ENCODE measurements at regions not wholly inside any gene's neighbourhood (a gene's known extent, or its start where the extent isn't known, plus 50 kb on each side); places are given as distances from the start of the nearest gene placed in this dataset.

DNA sequence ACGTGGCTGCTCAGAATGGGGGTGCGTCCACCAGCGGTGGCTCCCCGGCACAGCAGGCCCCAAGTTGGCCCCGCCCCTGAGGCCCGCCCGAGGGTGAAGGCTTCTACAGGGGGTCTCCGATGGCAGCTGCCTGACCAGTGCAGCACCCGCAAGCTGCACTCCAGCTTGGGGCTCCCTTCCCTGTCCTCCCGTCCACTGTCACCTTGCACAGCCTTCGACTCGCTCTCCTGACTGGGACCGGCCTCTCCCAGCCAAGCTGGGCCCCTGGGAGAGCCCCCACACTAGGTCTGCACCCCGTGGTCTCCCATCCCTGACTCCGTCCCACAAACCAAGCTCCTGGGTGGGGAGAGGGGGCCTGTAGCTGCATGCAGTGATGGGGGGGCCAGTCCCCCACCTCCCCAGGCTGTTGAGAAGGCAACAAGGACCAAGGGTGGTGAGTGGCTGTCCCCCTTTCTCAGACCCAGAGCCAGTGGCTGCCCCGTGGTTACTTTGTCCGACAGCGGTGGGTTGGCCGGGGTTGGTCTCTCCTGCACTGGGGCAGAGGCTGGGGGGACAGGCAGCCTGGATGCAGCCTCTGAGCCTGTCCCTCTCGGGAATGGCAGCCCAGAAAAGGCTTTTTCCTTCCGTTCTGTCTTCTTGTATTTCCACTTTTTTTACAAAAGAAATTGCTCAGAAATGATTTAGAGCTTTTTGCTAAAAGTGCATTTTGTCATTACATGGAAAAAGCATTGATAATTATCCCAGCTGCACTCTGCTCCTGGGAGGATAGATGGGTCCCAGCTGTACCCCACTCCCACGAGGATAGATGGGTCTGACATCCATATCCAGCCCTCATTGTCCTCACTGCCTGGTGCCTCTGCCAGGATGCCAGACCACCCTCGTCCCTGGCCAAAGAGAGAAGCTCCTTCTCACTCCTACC is 217.0 kb downstream of the KIF26A start:
- no peak for DNase-seq (ENCODE audit: extremely low read depth in 1 of 2, low read depth in 1 of 2)

DNA sequence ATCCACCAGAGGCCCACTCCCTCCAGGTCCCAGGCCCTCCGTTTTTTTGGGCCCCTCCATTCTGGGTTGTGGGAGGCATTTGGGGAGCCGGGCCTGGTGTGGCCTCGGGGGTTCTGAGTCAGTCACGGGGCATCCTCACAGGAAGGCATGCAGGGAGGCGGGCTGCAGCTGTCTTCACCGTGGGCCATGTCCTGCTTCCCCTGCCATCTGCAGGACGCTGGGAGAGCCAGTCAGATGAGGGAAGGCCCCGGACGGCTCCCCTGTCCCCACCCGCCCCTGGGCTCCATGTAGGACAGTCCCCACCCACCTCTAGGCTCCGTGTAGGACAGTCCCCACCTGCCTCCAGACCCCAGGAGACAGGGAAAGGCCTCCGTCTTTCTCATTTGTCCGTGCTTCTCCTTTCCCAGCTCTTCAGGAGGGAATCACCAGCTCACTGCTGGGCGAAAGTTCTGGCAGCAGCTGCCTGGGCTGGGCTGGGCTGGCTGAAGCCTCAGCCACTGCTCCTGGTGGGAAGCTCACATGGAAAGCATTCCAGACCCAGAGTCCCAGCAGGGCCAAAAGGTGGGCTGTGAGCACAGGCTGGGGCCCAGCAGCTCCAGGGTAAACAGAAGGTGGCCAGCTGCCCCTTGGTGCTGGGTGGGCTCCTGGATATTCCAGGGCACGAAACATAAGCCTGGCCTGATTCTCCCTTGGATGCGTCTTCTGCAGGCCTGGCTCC is 217.8 kb downstream of the KIF26A start:
- no peak for DNase-seq (ENCODE audit: extremely low read depth in 1 of 2, low read depth in 1 of 2)

DNA sequence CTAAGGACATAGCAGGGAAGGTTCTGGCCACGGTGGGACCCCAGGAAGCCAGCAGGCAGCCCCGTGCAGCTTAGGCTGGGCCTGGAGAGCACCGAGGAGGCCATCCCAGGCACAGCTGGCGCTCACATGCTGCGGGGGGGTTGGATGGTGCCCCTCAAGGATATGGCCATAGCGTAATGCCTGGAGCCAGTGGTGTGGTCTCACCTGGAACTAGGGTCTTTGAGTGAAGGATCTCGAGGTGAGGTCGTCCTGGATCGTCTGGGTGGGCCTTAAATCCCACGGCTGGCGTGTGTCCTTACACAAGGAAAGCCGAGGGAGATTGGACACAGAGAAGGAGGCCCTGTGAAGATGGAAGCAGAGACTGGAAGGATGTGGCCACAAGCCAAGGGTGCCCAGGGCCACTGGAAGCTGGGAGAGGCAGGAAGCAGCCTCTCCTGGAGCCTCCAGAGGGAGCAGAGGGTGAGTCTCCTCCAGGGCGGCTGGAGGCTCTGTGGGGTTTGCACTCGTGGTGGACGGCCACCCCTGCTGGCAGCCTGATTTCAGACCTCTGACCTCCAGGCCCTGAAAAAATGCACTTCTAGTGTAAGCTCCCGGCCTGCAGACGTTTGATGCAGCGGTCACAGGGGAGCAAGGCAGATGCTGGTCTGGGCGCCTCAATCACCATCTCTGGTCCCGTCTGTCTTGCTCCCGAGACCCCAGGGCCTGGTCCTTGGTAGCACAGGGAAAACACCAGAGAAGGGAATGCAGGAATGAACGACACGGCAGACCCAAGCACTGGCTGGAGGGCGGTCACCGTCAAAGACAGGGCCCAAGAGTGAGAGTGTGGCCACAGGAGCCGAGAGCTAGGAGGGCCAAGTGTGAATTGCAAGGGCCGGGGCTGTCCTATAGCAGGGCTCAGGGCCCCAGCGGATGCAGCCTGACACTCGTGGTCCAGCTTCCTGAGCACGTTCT is 218.6 kb downstream of the KIF26A start:
- DNase-seq (ENCODE audit: extremely low read depth in 1 of 2, low read depth in 1 of 2): no peak

DNA sequence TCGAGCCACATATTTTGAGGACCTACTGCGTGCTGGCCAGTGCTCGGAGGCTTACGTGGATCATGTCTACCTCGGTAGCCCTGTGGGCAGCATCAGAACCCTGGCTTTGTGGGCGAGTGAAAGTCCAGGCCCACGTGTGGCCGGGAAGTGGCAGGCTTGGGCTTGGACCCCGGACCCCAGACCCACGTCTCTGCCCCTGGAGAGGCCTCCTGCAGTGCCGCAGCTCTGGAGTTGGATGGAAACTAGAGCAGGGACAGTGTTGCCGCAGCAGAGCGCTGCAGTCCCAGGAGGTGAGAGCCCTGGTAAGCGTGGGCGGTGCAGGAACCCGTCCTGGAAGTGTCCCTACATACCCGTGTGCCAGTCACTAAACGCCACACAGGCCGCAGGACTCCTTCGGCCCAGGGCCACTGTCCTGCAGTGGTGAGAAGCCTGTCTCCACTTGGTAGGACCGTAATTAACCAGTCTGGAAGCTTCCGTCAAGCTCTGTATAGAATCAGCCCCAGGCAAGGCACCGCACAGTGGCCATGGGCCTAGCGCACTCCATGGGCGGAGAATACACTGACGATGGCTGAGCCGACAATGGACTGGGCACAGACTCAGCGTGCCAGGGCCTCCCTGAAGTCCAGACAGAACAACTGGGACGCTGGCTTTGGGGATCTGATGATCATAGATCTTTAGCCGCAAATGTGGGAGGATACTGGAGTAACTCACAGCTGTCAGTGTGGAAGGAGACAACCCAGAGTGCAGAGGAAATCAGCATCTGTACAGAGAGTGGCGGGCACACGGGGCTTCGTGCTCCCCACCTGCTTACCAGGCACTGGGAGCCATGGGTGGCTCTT is 219.5 kb downstream of the KIF26A start:
- no peak for DNase-seq (ENCODE audit: extremely low read depth in 1 of 2, low read depth in 1 of 2)

DNA sequence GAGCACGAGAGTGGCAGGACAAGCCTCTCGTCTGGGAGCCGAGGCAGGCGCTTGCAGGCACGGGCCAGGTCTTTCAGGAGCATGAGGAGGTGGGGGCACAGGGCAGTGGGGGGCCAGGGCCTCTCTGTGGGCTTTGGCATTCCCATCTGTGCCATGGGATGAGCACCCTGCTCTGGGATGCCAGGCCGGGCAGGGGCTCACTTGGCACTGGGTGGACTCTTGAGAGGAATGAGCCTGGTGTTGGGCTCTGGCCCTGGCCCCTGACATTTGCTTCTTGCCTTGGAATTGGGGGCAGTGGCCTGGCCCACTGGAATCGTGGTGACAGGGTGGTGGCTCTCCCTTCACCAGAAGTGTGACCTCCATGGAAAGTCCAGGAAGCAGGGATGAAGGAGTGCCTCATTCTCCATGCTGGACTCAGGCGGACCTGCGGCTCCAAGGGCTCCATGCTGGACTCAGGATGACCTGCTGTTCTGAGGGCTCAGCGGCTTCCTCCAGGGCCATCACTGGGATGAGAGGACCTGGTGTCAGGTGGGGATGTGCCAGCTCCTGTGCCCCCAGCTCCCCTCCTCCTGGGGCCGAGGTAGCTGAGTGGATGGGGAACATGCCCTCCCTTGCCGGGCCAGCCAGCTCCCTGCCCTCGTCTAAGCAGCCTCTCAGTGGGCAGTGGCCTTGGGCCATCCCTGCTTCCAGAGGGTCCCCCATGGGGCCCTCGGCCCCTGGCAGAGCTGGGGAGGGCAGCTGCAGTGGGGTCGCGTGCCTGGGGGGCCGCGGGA is 220.3 kb downstream of the KIF26A start:
- DNase-seq (ENCODE audit: extremely low read depth in 1 of 2, low read depth in 1 of 2): no peak

DNA sequence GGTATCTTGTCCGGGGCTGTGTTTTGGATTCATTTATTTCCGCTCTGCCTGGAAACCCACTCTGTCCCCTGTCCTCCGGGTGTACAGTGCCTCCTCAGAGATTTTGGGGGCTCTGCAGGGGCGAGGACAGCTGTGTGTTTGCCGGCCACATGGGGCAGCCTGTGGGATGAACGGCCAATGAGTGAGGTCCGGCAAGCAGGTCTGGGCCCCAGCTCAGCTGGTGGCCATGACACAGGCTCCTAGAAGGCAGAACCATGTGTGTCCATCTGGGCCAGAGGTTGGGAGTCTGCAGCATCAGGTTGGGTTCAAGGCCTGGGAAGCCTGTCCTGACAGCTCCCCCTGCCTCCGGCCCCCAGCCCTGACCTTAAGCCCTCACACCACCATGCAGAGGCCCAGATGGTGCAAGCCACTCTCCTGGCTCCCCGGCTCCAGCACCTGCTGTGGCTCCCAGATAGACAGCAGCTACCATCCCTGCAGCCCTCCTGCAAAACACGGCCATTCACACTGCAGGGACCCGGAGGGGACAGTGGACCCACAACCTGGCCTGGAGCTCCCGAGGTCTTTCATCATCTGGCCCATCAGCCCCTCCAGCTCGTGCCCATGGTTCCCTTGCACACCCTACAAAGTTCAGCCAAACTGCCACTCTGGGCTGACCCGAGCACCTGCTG is 220.1 kb upstream of the C14orf180 start:
- no peak for DNase-seq (ENCODE audit: extremely low read depth in 1 of 2, low read depth in 1 of 2)

DNA sequence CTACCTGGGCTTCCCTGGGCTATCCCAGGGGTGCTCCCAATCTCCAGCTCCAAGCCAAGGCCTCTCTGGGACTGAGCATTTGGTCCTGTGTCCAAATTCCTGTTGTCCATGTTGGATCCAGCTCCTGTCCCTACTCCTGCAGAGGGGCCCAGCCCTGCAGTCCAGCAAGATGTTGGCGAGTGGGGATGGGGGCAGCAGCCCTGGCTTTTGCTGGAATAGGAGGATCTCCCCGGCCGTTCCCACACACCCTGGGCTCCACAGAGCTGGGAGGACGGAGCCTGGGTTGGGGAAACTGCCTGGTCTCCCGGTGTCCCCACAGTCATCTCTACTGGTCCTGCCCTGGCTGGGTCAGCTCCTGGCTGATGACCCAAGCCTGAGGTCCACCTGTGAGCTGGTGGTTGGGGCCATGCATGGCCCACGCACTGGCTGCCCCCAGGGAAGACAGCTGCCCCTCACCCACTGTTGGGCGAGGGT is 219.6 kb upstream of the C14orf180 start:
- DNase-seq (ENCODE audit: extremely low read depth in 1 of 2, low read depth in 1 of 2): no peak

DNA sequence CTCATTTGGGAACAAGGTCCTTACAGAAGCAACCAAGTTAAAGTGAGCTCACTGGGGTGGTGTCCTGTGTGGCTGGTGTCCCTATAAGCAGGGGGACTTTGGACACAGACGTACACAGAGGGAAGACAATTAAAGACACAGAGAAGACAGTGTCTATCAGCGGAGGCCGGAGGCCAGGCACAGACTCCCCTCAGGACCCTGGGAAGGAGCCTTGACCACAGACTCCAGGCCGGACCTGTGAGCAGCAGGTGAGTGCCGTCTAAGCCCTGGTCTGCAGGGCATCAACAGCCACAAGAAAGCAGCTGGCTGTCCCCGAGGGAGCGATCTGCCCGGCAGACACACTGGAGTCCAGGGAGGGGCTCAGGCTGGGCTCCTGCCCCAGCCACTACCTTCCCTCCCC is 219.1 kb upstream of the C14orf180 start:
- DNase-seq (ENCODE audit: extremely low read depth in 1 of 2, low read depth in 1 of 2): no peak

DNA sequence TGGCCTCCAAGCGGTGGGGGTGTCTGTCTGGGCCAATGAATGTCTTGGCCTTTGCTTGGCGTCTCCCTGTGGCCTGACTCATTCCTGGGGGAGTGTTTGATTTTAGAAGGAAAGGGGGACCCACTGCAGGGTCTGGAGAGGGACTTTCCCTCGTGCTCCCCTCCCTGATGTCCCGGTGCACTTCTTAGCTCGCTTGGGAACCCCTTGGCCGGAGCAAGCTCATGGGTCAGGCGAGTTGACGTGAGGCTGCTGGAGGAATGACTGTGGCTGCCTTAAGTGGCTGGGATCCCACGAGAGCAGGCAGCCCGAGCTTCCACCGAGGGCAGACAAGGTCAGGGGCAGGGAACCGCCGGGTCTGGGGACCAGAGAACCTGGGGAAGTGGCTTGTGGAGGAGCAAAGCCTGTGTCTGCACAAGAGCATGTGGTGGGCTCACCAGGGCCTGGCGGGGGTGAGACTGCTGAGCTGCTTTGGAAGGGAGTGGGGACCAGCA is 218.4 kb upstream of the C14orf180 start:
- DNase-seq (ENCODE audit: extremely low read depth in 1 of 2, low read depth in 1 of 2): no peak

DNA sequence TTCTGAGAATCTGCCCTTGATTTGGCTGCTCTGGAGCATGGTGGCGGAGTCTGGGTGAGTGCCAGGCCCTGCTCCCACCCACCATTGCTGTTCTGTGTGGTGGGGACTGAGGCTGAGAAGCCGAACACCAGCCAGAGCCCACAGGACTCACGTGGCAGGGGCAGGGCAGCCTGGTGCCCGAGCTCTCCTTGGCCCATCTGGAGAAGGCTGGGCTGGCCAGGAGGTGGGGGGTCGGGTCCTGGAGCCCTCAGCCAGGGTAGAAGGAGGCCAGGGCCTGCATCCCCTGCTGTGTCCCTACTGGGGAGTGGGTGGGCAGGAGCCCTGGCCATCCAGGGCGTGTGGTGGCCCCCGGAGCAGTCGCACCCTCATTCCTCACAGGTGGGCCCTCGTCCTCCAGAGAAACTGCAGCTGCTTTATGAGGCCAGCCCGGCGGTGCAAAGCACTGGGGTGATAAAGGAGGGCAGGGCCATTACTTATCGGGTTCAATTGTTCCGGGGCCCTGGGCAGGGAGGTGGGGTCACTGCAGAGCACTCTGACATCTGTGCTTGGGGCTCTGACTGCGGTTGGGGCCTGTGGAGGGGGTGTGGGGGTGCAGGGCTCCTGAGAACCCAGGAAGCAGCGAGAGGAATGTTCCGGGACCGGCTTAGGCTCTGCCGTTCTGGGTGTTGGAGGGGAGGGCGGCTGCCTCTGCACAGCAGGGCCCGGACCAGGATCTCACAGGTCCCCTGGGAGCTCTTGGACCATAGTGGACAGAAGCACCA is 217.5 kb upstream of the C14orf180 start:
- no peak for DNase-seq (ENCODE audit: extremely low read depth in 1 of 2, low read depth in 1 of 2)

DNA sequence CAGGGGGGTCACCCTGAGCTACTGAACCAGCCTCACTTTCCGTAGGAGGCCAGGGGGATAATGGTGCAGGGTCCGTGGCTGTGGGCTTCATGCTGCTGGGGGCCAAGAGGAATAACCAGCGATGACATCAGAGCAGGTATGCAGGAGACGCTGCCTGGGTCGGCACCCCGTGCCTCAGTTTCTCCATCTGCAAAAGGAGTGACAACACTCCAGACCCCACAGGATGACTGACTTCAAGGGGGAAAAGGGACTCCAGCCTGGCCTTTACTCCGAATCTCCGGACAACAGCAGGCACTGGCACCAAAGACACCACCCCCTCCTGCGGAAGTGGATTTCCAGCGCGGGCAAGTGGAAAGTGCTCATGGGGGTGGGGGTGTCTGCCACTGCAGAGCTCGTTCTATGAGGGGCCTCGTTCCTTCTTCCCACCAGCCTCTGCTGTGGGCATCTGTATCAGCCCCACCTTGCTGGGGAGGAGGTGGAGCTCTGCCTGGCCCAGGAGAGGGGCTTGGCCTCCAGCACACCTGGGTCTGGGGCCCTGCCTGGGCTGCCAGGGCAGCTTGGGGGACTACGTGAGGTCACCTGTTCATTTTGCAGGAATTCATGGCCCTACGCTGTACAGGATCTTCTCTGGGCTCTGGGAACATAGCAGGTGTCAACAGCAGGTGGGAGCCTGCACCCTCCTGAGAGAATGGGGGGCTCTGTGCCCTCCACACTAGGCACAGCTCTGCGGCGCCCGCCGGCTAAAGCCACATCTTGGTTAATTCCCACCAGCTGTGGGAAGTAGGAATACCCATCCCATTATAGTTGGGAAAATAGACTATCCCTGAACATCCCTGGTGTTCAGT is 216.6 kb upstream of the C14orf180 start:
- DNase-seq (ENCODE audit: extremely low read depth in 1 of 2, low read depth in 1 of 2): no peak

DNA sequence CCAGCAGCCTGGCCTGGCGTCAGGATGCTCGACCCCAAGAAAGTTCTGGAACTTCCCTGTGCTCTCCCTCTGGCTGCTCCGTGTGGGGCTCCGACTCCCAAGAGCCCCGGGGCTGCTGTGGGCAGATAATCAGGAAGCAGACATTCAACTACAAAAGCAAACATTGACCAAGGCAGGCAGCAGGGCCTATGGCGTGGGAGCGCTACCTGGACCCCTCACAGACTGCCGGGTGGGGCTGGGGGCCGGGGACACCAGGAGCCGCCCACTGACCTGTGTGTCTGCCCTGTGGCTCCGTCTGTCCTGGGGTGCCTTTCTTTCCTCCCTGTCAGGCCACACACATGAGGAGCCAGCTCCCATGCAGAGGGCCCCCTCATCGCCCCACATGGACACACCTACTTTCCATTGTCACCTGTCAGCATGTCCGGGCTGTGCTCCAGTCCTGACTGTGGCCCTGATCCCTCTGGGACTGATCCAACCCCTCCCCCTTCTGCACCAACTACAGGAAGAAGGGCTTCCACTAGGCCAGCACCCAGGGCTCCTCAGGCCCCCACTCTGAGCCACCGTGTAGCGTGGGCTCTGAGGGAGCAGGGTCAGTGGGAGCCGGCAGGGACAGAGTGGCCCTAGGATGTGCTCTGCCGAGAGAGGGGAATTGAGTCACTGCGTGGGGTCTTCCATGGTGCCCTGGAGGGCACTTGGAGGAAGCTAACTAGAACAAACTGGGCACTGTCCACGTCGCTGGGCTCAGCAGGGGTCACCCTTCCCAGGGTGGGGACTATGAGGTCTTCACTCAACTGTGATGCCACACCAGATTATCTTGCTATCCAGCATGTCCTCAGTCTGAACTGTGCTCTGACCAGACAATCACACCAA is 215.4 kb upstream of the C14orf180 start:
- no peak for DNase-seq (ENCODE audit: extremely low read depth in 1 of 2, low read depth in 1 of 2)

DNA sequence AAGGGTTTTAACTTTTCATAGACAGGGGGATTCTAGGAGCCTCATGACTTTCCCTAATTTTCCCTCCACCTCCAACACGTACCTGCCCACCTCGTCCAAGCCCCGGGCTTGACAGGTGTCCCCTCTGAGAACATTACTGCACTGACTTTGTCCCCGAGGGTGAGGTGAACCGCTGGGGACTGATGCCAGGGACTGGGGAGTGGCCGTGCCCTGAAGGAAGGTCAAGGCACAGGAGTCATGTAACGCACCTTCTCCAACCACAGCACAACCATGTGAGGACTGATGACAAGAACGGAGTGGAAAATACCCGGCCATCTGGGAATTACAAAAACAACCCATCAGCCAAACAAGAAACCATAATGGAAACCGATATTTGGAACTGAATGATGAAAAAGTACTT is 214.7 kb upstream of the C14orf180 start:
- no peak for DNase-seq (ENCODE audit: extremely low read depth in 1 of 2, low read depth in 1 of 2)

DNA sequence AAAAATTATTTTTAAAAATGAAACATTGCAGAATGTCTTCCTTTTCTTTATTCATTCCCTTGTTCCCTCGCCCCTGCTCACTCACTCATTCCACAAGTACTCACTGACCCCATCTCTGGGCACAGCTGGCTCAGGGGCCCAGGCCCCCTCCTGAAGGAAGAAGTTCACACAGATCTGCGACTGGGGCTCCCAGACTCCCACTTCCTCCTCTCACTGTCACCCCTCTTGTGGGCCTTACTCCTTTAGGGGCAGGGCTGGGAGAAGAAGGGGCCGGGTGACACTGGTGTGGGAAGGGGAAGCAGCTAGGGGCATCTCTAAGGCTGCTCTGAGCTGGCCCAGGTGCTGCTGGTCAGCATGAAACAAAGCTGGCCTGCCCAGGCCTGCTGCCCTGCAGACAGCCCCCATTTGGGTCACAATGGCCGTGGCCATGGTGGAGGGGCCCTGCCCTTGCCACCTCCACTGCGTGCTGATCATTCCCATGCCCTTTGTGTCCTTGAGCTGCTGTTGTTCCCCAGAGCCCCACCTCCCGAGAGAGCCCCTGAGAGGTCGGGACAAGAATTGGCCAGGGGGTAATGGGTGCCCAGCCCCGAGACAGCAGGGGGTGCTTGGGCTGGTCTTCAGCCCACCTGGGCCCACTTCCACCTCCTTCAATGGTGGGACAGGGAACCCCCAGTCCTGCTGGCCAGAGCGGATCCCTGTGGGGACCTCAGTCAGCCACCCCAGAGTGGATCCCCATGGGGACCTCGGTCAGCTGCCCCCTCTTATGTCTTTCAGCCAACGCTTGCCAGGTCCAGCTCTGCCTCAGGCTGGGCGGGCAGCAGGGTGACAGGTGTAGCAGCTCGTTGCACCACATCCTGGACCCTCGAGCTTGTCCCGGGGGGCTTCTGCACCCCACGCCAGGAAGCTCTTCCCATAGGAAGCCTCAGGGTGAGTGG is 212.4 kb upstream of the C14orf180 start:
- DNase-seq (ENCODE audit: extremely low read depth in 1 of 2, low read depth in 1 of 2): no peak
